GM13976 (cell line): ENCODE measurements at regions not wholly inside any gene's neighbourhood (a gene's known extent, or its start where the extent isn't known, plus 50 kb on each side); places are given as distances from the start of the nearest gene placed in this dataset.

Experiments
- DNase-seq: peaks from one replicate; pipeline ENCODE4 v3.0.0; 2012; ENCODE audit warnings: low spot score
- CTCF ChIP-seq: IDR thresholded peaks from 2 replicates; pipeline ENCODE4 v1.5.1; 2012; ENCODE audit warnings: borderline replicate concordance, mild to moderate bottlenecking; ENCODE audit not compliant: insufficient read depth; ENCODE audit errors: extremely low read depth, missing control alignments, control extremely low read depth
- in situ Hi-C: fragments of 300-500 bp; cut with MboI; formaldehyde crosslinking; loops from one replicate; pipeline ENCODE4 v1.12.0; 2022; ENCODE audit warnings: low sequenced_read_pairs, mixed read lengths, inconsistent platforms; ENCODE audit not compliant: unreplicated experiment

GRCh38 chr10:2929480-2930258, 137.7 kb upstream of the PFKP start:
- in situ Hi-C loops = loop anchor here (10.0 kb wide), 1 partner anchor 115 kb away; no protein-coding TSS in a partner anchor
- DNase-seq = no peak
- no peak for TF ChIP-seq CTCF

GRCh38 chr10:2927958-2928840, 139.1 kb upstream of the PFKP start:
- peak; percentile 87 for DNase-seq
- in situ Hi-C loops = no loop called here
- TF ChIP-seq CTCF = peak; percentile 73

GRCh38 chr10:2926918-2927660, 140.3 kb upstream of the PFKP start:
- no peak for DNase-seq
- in situ Hi-C loops = no loop called here
- TF ChIP-seq CTCF = no peak

- no peak for DNase-seq
- in situ Hi-C loops = no loop called here
- no peak for TF ChIP-seq CTCF
Measured at GRCh38 chr10:2925631-2926030, 141.7 kb upstream of the PFKP start.

GRCh38 chr10:2924431-2924830, 142.9 kb upstream of the PFKP start:
- no peak for DNase-seq
- in situ Hi-C loops = no loop called here
- TF ChIP-seq CTCF = no peak
